ENCODE measurements at regions not wholly inside any gene's neighbourhood (a gene's known extent, or its start where the extent isn't known, plus 50 kb on each side); places are given as distances from the start of the nearest gene placed in this dataset.
"Not testable (repeated sequence)": the region's sequence is repeated elsewhere in the genome, so short reads cannot be mapped to it uniquely, and the experiment has no call there.

GRCh38 chr5:12526113-12526512, 621.9 kb upstream of the CTNND2 start:
- Mint-ChIP-seq H3K4me1 (no peaks in the 10 kb centered on the region), H3K4me3 (no peak overlapping the region), H3K36me3 (no peaks in the 10 kb centered on the region), H3K9me3 (peaks cover 0 to 7% (median 0%) of the 10 kb centered on the region in 5 donors), H3K27me3 (no peaks in the 10 kb centered on the region), H3K27ac (peak overlapping the region in 1 of 8 donors; percentile 61)
- DNase-seq, result no peak
- Histone ChIP-seq H3K27me3 (ENCODE audit: insufficient read depth, low read length, poor library complexity, severe bottlenecking) (no peaks in the 10 kb centered on the region), H3K4me1 (ENCODE audit: insufficient read depth, low read length) (no peaks in the 10 kb centered on the region), H3K27ac (ENCODE audit: low read depth, low read length) (no peak overlapping the region), H3K36me3 (ENCODE audit: insufficient read depth, low read length) (no peaks in the 10 kb centered on the region), H3K4me3 (ENCODE audit: low read length) (no peak overlapping the region), H3K9me3 (ENCODE audit: low read length) (no peaks in the 10 kb centered on the region)
- ChIA-PET POLR2A (no interaction called here), CTCF (no interaction called here)

DNA sequence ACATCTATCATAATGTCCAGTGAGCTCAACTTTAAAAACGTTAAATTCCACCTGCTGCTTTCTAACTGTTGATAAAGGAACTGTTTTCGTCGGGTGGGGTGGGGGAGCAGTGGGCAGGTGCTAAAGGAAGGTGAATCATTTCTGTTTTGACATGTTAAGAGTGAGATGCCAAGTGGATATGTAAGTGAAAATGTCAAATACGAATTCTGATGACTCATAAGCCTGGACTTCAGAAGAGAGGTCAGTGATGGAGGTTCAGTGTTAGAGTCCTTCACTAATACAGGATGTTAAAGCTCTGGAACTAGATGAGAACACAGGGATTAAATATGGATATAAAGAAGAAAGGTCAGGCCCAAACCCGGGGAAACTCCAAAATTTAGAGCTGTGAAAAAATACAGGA, 617.9 kb upstream of the CTNND2 start:
- POLR2A ChIA-PET, result no interaction called here
- no peak overlapping the region for H3K4me3 ChIP-seq (ENCODE audit: low read length)

GRCh38 chr5:12504983-12505382, 600.7 kb upstream of the CTNND2 start:
- H3K9me3 ChIP-seq (ENCODE audit: low read length); POLR2A ChIA-PET; H3K4me1 Mint-ChIP-seq; H3K27me3 ChIP-seq (ENCODE audit: insufficient read depth, low read length, poor library complexity, severe bottlenecking); H3K27me3 Mint-ChIP-seq; H3K4me1 ChIP-seq (ENCODE audit: insufficient read depth, low read length); DNase-seq; H3K27ac ChIP-seq (ENCODE audit: low read depth, low read length); H3K36me3 ChIP-seq (ENCODE audit: insufficient read depth, low read length); H3K4me3 ChIP-seq (ENCODE audit: low read length); H3K27ac Mint-ChIP-seq; H3K4me3 Mint-ChIP-seq; H3K36me3 Mint-ChIP-seq; CTCF ChIA-PET: not testable (repeated sequence)
- peaks cover 5 to 37% (median 8%) of the 10 kb centered on the region in 5 donors for H3K9me3 Mint-ChIP-seq

More for the DNA sequence above, 617.9 kb upstream of the CTNND2 start:
- Mint-ChIP-seq H3K36me3 (no peaks in the 10 kb centered on the region), H3K9me3 (peaks cover 0 to 19% (median 2%) of the 10 kb centered on the region in 5 donors), H3K27me3 (no peaks in the 10 kb centered on the region), H3K27ac (peak overlapping the region in 1 of 8 donors; percentile 70), H3K4me3 (peak overlapping the region in 1 of 7 donors; percentile 45), H3K4me1 (no peaks in the 10 kb centered on the region)
- no peak for DNase-seq
- Histone ChIP-seq H3K4me1 (ENCODE audit: insufficient read depth, low read length) (no peaks in the 10 kb centered on the region), H3K36me3 (ENCODE audit: insufficient read depth, low read length) (no peaks in the 10 kb centered on the region), H3K27me3 (ENCODE audit: insufficient read depth, low read length, poor library complexity, severe bottlenecking) (no peaks in the 10 kb centered on the region), H3K9me3 (ENCODE audit: low read length) (no peaks in the 10 kb centered on the region), H3K27ac (ENCODE audit: low read depth, low read length) (no peak overlapping the region)
- CTCF ChIA-PET, result no interaction called here

GRCh38 chr5:12488161-12488560, 583.9 kb upstream of the CTNND2 start:
- no peak overlapping the region for H3K4me3 Mint-ChIP-seq
- Histone ChIP-seq H3K9me3 (ENCODE audit: low read length) (no peaks in the 10 kb centered on the region), H3K27ac (ENCODE audit: low read depth, low read length) (no peak overlapping the region), H3K4me1 (ENCODE audit: insufficient read depth, low read length) (no peaks in the 10 kb centered on the region), H3K36me3 (ENCODE audit: insufficient read depth, low read length) (no peaks in the 10 kb centered on the region), H3K4me3 (ENCODE audit: low read length) (no peak overlapping the region), H3K27me3 (ENCODE audit: insufficient read depth, low read length, poor library complexity, severe bottlenecking) (no peaks in the 10 kb centered on the region)
- peaks cover 8 to 19% (median 9%) of the 10 kb centered on the region in 5 donors for H3K9me3 Mint-ChIP-seq
- H3K27me3 Mint-ChIP-seq, result no peaks in the 10 kb centered on the region
- no peak overlapping the region for H3K27ac Mint-ChIP-seq
- DNase-seq, result no peak
- ChIA-PET CTCF (no interaction called here), POLR2A (no interaction called here)
- no peaks in the 10 kb centered on the region for H3K4me1 Mint-ChIP-seq
- no peaks in the 10 kb centered on the region for H3K36me3 Mint-ChIP-seq

DNA sequence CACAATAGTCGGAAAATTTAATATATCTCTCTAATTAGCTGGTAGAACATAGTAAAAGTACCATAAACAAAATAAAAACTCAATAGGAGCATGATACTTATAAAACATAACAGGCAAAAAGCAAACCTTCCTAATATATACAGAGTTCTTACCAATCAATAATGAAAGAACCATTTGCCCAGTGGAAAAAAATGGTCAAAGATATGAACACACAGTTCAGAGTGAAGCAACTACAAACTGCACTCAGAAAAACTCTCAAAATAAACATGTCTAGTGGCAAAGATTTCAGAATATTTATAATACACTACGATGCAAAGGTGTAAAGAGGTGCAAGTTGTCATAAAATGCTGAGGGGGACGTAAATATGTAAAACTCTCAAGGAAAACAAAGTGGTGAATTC, 576.2 kb upstream of the CTNND2 start:
- H3K27ac ChIP-seq (ENCODE audit: low read depth, low read length), result no peak overlapping the region
- no peaks in the 10 kb centered on the region for H3K36me3 Mint-ChIP-seq
- no peak overlapping the region for H3K4me3 ChIP-seq (ENCODE audit: low read length)
- H3K4me3 Mint-ChIP-seq, result no peak overlapping the region
- no peaks in the 10 kb centered on the region for H3K4me1 ChIP-seq (ENCODE audit: insufficient read depth, low read length)
- H3K27me3 Mint-ChIP-seq, result no peaks in the 10 kb centered on the region
- no peaks in the 10 kb centered on the region for H3K9me3 ChIP-seq (ENCODE audit: low read length)
- peaks cover 0 to 19% (median 3%) of the 10 kb centered on the region in 5 donors for H3K9me3 Mint-ChIP-seq
- ChIA-PET POLR2A (no interaction called here), CTCF (no interaction called here)
- H3K4me1 Mint-ChIP-seq, result no peaks in the 10 kb centered on the region
- H3K36me3 ChIP-seq (ENCODE audit: insufficient read depth, low read length), result no peaks in the 10 kb centered on the region
- H3K27ac Mint-ChIP-seq, result no peak overlapping the region
- no peaks in the 10 kb centered on the region for H3K27me3 ChIP-seq (ENCODE audit: insufficient read depth, low read length, poor library complexity, severe bottlenecking)
- DNase-seq, result no peak

DNA sequence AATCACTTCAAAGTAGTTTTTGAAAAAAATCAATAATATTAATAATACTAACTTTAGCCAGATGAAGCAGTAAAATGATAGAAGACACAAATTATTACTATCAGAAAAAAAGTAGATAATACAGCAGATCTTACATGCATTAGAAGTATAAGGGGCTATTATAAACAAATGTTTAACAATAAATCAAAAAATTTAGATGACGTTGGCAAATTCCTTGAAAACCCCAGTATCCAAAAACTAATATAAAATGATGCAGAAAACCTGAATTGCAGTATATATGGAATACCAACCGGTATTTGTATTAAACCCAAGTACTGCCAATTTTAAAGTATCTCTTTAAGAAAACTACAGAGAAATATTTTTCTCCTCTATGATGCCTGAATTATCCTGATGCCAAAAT, 573.3 kb upstream of the CTNND2 start:
- POLR2A ChIA-PET, result no interaction called here
- H3K9me3 ChIP-seq (ENCODE audit: low read length), result no peaks in the 10 kb centered on the region
- Mint-ChIP-seq H3K27ac (no peak overlapping the region), H3K4me3 (no peak overlapping the region), H3K36me3 (no peaks in the 10 kb centered on the region), H3K9me3 (peaks cover 0 to 8% (median 3%) of the 10 kb centered on the region in 5 donors), H3K4me1 (no peaks in the 10 kb centered on the region), H3K27me3 (no peaks in the 10 kb centered on the region)
- no peak overlapping the region for H3K4me3 ChIP-seq (ENCODE audit: low read length)
- H3K27ac ChIP-seq (ENCODE audit: low read depth, low read length), result no peak overlapping the region
- no peaks in the 10 kb centered on the region for H3K4me1 ChIP-seq (ENCODE audit: insufficient read depth, low read length)
- no peaks in the 10 kb centered on the region for H3K36me3 ChIP-seq (ENCODE audit: insufficient read depth, low read length)
- no peak for DNase-seq
- H3K27me3 ChIP-seq (ENCODE audit: insufficient read depth, low read length, poor library complexity, severe bottlenecking), result no peaks in the 10 kb centered on the region
- CTCF ChIA-PET, result no interaction called here

DNA sequence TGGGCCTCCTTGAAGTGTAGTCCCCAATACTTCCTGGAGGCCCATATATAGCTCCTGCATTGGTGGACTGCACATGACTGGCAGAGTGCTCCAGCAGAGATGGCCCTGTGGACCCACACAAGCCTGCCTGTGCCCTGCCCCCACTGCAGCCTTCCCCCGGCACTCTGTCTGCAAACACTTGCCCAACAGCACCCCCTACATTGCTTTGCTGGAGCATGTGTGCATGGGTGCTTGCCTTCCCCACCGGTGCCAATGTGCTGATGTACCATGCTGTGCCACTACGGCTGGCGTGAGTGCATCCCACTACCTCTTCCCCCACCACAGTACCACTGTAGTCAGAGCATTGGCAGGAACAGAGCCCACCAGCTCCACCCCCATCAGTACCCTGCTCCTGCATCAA, 563.6 kb upstream of the CTNND2 start:
- Histone ChIP-seq H3K36me3 (ENCODE audit: insufficient read depth, low read length) (no peaks in the 10 kb centered on the region), H3K27me3 (ENCODE audit: insufficient read depth, low read length, poor library complexity, severe bottlenecking) (no peaks in the 10 kb centered on the region), H3K27ac (ENCODE audit: low read depth, low read length) (no peak overlapping the region), H3K4me1 (ENCODE audit: insufficient read depth, low read length) (no peaks in the 10 kb centered on the region), H3K4me3 (ENCODE audit: low read length) (no peak overlapping the region), H3K9me3 (ENCODE audit: low read length) (no peaks in the 10 kb centered on the region)
- peaks cover 4 to 54% (median 18%) of the 10 kb centered on the region in 5 donors for H3K9me3 Mint-ChIP-seq
- no peaks in the 10 kb centered on the region for H3K4me1 Mint-ChIP-seq
- peaks cover 0 to 2% (median 0%) of the 10 kb centered on the region in 3 donors for H3K36me3 Mint-ChIP-seq
- no peaks in the 10 kb centered on the region for H3K27me3 Mint-ChIP-seq
- ChIA-PET POLR2A (no interaction called here), CTCF (no interaction called here)
- no peak overlapping the region for H3K27ac Mint-ChIP-seq
- DNase-seq, result no peak
- H3K4me3 Mint-ChIP-seq, result no peak overlapping the region

GRCh38 chr5:12460493-12461261, 556.4 kb upstream of the CTNND2 start:
- peak overlapping the region in 1 of 8 donors; percentile 23 for H3K27ac Mint-ChIP-seq
- H3K27me3 ChIP-seq (ENCODE audit: insufficient read depth, low read length, poor library complexity, severe bottlenecking), result no peaks in the 10 kb centered on the region
- H3K4me1 Mint-ChIP-seq, result no peaks in the 10 kb centered on the region
- CTCF ChIA-PET, result no interaction called here
- H3K4me1 ChIP-seq (ENCODE audit: insufficient read depth, low read length), result no peaks in the 10 kb centered on the region
- no peak overlapping the region for H3K27ac ChIP-seq (ENCODE audit: low read depth, low read length)
- no peaks in the 10 kb centered on the region for H3K27me3 Mint-ChIP-seq
- no peak for DNase-seq
- H3K4me3 ChIP-seq (ENCODE audit: low read length), result no peak overlapping the region
- no peaks in the 10 kb centered on the region for H3K9me3 ChIP-seq (ENCODE audit: low read length)
- H3K9me3 Mint-ChIP-seq, result peaks cover 2 to 23% (median 7%) of the 10 kb centered on the region in 5 donors
- POLR2A ChIA-PET, result no interaction called here
- H3K36me3 Mint-ChIP-seq, result no peaks in the 10 kb centered on the region
- no peaks in the 10 kb centered on the region for H3K36me3 ChIP-seq (ENCODE audit: insufficient read depth, low read length)
- no peak overlapping the region for H3K4me3 Mint-ChIP-seq
